Endothelial cell of umbilical vein (primary cell): ENCODE measurements at regions not wholly inside any gene's neighbourhood (a gene's known extent, or its start where the extent isn't known, plus 50 kb on each side); places are given as distances from the start of the nearest gene placed in this dataset.

Experiments
- BruUV-seq: library from RNA; stranded (reverse); fragments of 400-500 nt; replicated peaks from 2 replicates; lab custom pipeline; 2021; lab: Mats Ljungman, UMichigan
- CTCF ChIA-PET: fragments of 300-600, 350-600 bp; sonication (Branson Sonifier 250); formaldehyde crosslinking; loops from one replicate; lab custom pipeline; 2021; ENCODE audit warnings: antibody characterized with exemption, inconsistent platforms; lab: Charles Lee
- POLR2A ChIA-PET: fragments of 300-600, 350-600 bp; sonication (Branson Sonifier 250); formaldehyde crosslinking; loops from one replicate; lab custom pipeline; 2021; ENCODE audit warnings: antibody characterized with exemption, inconsistent platforms; lab: Charles Lee
- DNase-seq: peaks from one replicate; pipeline ENCODE4 v3.0.0-alpha.2; 2011; ENCODE audit warnings: low read depth, low spot score
- FAIRE-seq: peaks from 2 replicates; lab custom pipeline; 2011; peaks lifted over from hg19 to GRCh38; lab: Jason Lieb, UNC
- H2AFZ ChIP-seq: 2 replicates; pipeline ENCODE4 v1.6.0; 2012; ENCODE audit warnings: low read depth, low read length, control low read depth, inconsistent platforms
- H3K27ac ChIP-seq: 2 replicates; pipeline ENCODE4 v1.5.1; 2011; ENCODE audit warnings: low read depth, mild to moderate bottlenecking, control low read depth, low read length, moderate library complexity; ENCODE audit not compliant: insufficient read depth
- H3K27me3 ChIP-seq, 2 experiments: 2 replicates each; pipeline versions ENCODE4 v1.6.0 to v1.6.1; 2011; ENCODE audit warnings: low read length in 2 of 2, mixed read lengths in 1 of 2; ENCODE audit not compliant: control insufficient read depth in 2 of 2, insufficient read depth in 2 of 2
- H3K36me3 ChIP-seq, 2 experiments: 2 replicates in 1 of 2; 3 replicates in 1 of 2; pipeline ENCODE4 v1.5.1; 2011; ENCODE audit warnings: low read length in 2 of 2, mild to moderate bottlenecking in 1 of 2, moderate library complexity in 1 of 2; ENCODE audit not compliant: control insufficient read depth in 2 of 2, insufficient read depth in 2 of 2; ENCODE audit errors: extremely low read depth in 1 of 2
- H3K4me1 ChIP-seq: 3 replicates; pipeline ENCODE4 v1.5.1; 2011; ENCODE audit warnings: mild to moderate bottlenecking, low read length; ENCODE audit not compliant: control insufficient read depth, insufficient read depth; ENCODE audit errors: extremely low read depth
- H3K4me2 ChIP-seq: 2 replicates; pipeline ENCODE4 v1.6.1; 2011; ENCODE audit warnings: low read length, control low read depth, mixed read lengths; ENCODE audit not compliant: insufficient read depth
- H3K4me3 ChIP-seq, 3 experiments: fragments of 200-600 bp in 1 of 3; sonication (generic), shearing (Covaris generic) in 1 of 3; replicated peaks in 1 of 3; 2 replicates each; pipeline ENCODE4 v1.5.1; 2011 to 2016; ENCODE audit warnings: control low read depth in 3 of 3, low read length in 3 of 3, mild to moderate bottlenecking in 2 of 3, inconsistent platforms in 1 of 3, low read depth in 1 of 3, moderate library complexity in 1 of 3; ENCODE audit not compliant: insufficient read depth in 1 of 3
- H3K79me2 ChIP-seq: 2 replicates; pipeline ENCODE4 v1.6.0; 2012; ENCODE audit warnings: low read length, inconsistent platforms; ENCODE audit not compliant: control insufficient read depth, insufficient read depth
- H3K9ac ChIP-seq: replicated peaks from 2 replicates; pipeline ENCODE3; 2011; ENCODE audit warnings: low read length, control low read depth; ENCODE audit not compliant: insufficient read depth; ENCODE audit errors: extremely low read depth
- H3K9me1 ChIP-seq: replicated peaks from 3 replicates; pipeline ENCODE4 v1.6.0; 2011; ENCODE audit warnings: mild to moderate bottlenecking, low read length; ENCODE audit not compliant: control insufficient read depth, insufficient read depth; ENCODE audit errors: extremely low read depth
- H3K9me3 ChIP-seq: replicated peaks from 2 replicates; pipeline ENCODE4 v1.5.1; 2012; ENCODE audit warnings: low read length, inconsistent platforms; ENCODE audit not compliant: control insufficient read depth, insufficient read depth
- H4K20me1 ChIP-seq: replicated peaks from 2 replicates; pipeline ENCODE3; 2011; ENCODE audit warnings: mild to moderate bottlenecking, low read length; ENCODE audit not compliant: control insufficient read depth, insufficient read depth; ENCODE audit errors: extremely low read depth
- EZH2 ChIP-seq: IDR thresholded peaks from 2 replicates; pipeline ENCODE4 v1.6.1; 2012; ENCODE audit warnings: borderline replicate concordance, low read depth, mild to moderate bottlenecking, moderate library complexity, low read length, inconsistent platforms; ENCODE audit not compliant: severe bottlenecking
- FOS ChIP-seq: IDR thresholded peaks from 2 replicates; pipeline ENCODE4 v1.6.1; 2011; ENCODE audit warnings: mild to moderate bottlenecking, low read length, moderate library complexity, borderline replicate concordance; ENCODE audit not compliant: insufficient read depth
- GATA2 ChIP-seq: IDR thresholded peaks from 2 replicates; pipeline ENCODE4 v1.7.0; 2011; ENCODE audit warnings: low read depth, mild to moderate bottlenecking, moderate library complexity, mixed read lengths, low read length; ENCODE audit not compliant: insufficient read length, insufficient read depth
- JUN ChIP-seq: IDR thresholded peaks from 2 replicates; pipeline ENCODE4 v1.6.1; 2011; ENCODE audit warnings: borderline replicate concordance, low read depth; ENCODE audit not compliant: insufficient read length, insufficient read depth
- MYC ChIP-seq: IDR thresholded peaks from one replicate; pipeline ENCODE4 v1.6.1; 2011; ENCODE audit warnings: mild to moderate bottlenecking, low read depth, low read length
- POLR2A ChIP-seq: IDR thresholded peaks from 2 replicates; pipeline ENCODE4 v1.6.1; 2012; ENCODE audit warnings: low read depth, mild to moderate bottlenecking, control low read depth, low read length
- POLR2AphosphoS5 ChIP-seq: IDR thresholded peaks from 2 replicates; pipeline ENCODE4 v1.6.1; 2012; ENCODE audit warnings: low read depth, mild to moderate bottlenecking, control low read depth, low read length, moderate library complexity; ENCODE audit not compliant: insufficient read depth
- dilution Hi-C: fragments of 300-500 bp; cut with MboI; formaldehyde crosslinking; loops from one replicate; pipeline ENCODE4 v1.15.0; 2019; ENCODE audit warnings: low sequenced_read_pairs; ENCODE audit not compliant: extremely low pct_ligation_motif_present
- intact Hi-C: fragments of 100-400 bp; cut with micrococcal nuclease; formaldehyde crosslinking; loops from one replicate; pipeline ENCODE4 v1.10.0; 2022
- TF ChIP-seq, protein P1 (sequence below): IDR thresholded peaks from 2 replicates; pipeline ENCODE4 v1.6.1; 2011; ENCODE audit not compliant: insufficient read depth, insufficient read length
- TF ChIP-seq, protein P2 (sequence below), 2 donors: IDR thresholded peaks; 1 replicate in 1 of 2; 2 replicates in 1 of 2; pipeline ENCODE4 v1.5.1; 2011; ENCODE audit warnings: low read length in 2 of 2, mild to moderate bottlenecking in 2 of 2, moderate library complexity in 2 of 2, control low read depth in 1 of 2, inconsistent platforms in 1 of 2, low read depth in 1 of 2; ENCODE audit not compliant: insufficient read depth in 1 of 2; ENCODE audit errors: extremely low read depth in 1 of 2

DNA sequence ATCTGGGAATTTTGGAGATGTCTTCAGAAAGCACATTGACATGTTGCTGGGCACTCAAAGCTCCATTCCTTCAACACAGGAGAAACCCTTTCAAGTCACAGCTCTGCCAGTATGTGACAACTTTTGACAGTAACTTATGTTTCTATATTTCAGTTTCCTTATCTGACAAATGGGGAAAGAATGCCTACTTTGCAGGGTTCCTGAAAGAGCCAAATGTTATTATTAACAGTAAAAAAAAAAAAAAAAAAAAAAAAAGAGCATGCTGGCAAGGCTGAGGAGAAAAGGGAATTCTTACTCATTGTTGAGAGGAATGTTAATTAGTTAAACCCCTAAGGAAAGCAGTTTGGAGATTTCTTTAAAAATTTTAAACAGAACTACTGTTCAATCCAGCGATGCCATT is 272.5 kb upstream of the TGFBR2 start:
- Histone ChIP-seq H4K20me1 (no peaks in the 10 kb centered on the region), H3K9me1 (no peaks in the 10 kb centered on the region), H2AFZ (no peak overlapping the region), H3K36me3 (no peaks in the 10 kb centered on the region), H3K79me2 (no peaks in the 10 kb centered on the region), H3K4me2 (no peak overlapping the region), H3K9ac (no peak overlapping the region), H3K9me3 (no peaks in the 10 kb centered on the region), H3K4me1 (no peaks in the 10 kb centered on the region), H3K27me3 (no peaks in the 10 kb centered on the region), H3K27ac (no peak overlapping the region), H3K4me3 (no peak overlapping the region)
- no peak for DNase-seq
- ChIA-PET POLR2A (interaction anchor here (1.0 kb wide), 1 partner anchor 14 kb away, joined by 8 read pairs; no protein-coding TSS in a partner anchor), CTCF (interaction anchor here (1.0 to 1.2 kb wide), 2 partner anchors 9 to 135 kb away, joined by 3 read pairs; no protein-coding TSS in a partner anchor)
- TF ChIP-seq EZH2 (no peak), MYC (no peak), JUN (no peak), POLR2A (no peak), GATA2 (no peak)
- no TSS peak for BruUV-seq
- no peak for FAIRE-seq
- dilution Hi-C loops (loop anchor here (25.0 kb wide), 1 partner anchor 278 kb away; the partner anchor contains the start of gene TGFBR2), intact Hi-C loops (no loop called here)

DNA sequence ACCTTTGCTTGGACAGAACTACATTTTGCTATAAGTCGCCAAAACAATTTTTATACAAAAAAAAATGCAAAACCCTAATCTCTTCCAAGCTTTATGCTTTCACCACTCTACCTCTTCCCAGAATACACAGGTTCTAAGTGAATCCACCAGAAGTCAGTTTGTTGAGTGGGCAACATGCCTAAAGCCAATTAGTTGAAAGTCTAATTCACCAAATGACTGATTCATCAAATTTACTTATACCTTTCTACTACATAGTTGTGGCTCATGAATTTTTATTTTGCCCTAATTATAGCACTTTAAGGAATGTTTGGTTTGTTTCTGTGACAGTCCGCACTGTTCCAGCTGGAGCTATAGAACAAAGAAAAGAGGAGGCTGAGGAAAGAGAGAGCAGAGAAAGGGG is 265.9 kb upstream of the TGFBR2 start:
- DNase-seq (no peak), FAIRE-seq (no peak)
- H3K36me3 ChIP-seq: no peaks in the 10 kb centered on the region
- H2AFZ ChIP-seq: no peak overlapping the region
- ChIA-PET POLR2A (no interaction called here), CTCF (interaction anchor here (1.2 to 2.4 kb wide), 4 partner anchors 141 to 298 kb away, joined by 3 to 6 read pairs (median 4); partner anchors contain the start of gene TGFBR2)
- H3K79me2 ChIP-seq: no peaks in the 10 kb centered on the region
- TF ChIP-seq JUN: no peak
- TF ChIP-seq, protein P1, sequence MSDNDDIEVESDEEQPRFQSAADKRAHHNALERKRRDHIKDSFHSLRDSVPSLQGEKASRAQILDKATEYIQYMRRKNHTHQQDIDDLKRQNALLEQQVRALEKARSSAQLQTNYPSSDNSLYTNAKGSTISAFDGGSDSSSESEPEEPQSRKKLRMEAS: no peak
- TF ChIP-seq, protein P2, sequence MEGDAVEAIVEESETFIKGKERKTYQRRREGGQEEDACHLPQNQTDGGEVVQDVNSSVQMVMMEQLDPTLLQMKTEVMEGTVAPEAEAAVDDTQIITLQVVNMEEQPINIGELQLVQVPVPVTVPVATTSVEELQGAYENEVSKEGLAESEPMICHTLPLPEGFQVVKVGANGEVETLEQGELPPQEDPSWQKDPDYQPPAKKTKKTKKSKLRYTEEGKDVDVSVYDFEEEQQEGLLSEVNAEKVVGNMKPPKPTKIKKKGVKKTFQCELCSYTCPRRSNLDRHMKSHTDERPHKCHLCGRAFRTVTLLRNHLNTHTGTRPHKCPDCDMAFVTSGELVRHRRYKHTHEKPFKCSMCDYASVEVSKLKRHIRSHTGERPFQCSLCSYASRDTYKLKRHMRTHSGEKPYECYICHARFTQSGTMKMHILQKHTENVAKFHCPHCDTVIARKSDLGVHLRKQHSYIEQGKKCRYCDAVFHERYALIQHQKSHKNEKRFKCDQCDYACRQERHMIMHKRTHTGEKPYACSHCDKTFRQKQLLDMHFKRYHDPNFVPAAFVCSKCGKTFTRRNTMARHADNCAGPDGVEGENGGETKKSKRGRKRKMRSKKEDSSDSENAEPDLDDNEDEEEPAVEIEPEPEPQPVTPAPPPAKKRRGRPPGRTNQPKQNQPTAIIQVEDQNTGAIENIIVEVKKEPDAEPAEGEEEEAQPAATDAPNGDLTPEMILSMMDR (IDR thresholded peaks at IDR 0.05; ENCODE audit: extremely low read depth in 1 of 2, insufficient read depth in 1 of 2, low read depth in 1 of 2, low read length in 2 of 2): no peak
- no peak for TF ChIP-seq POLR2A
- no peak for TF ChIP-seq POLR2AphosphoS5
- no peak for TF ChIP-seq EZH2
- no peak for TF ChIP-seq GATA2
- no peak for TF ChIP-seq FOS
- no peak for TF ChIP-seq MYC
- no peaks in the 10 kb centered on the region for H3K9me3 ChIP-seq
- dilution Hi-C loops (loop anchor here (25.0 kb wide), 1 partner anchor 272 kb away; the partner anchor contains the start of gene TGFBR2), intact Hi-C loops (loop anchor here (5.0 kb wide), 1 partner anchor 298 kb away; no protein-coding TSS in a partner anchor)
- no TSS peak for BruUV-seq
- H3K27me3 ChIP-seq: no peaks in the 10 kb centered on the region
- no peak overlapping the region for H3K9ac ChIP-seq
- peaks cover 43% of the 10 kb centered on the region for H3K4me1 ChIP-seq
- H3K4me3 ChIP-seq: no peak overlapping the region
- H3K9me1 ChIP-seq: no peaks in the 10 kb centered on the region
- no peaks in the 10 kb centered on the region for H4K20me1 ChIP-seq
- H3K27ac ChIP-seq: no peak overlapping the region
- no peak overlapping the region for H3K4me2 ChIP-seq
